ENCODE measurements at regions not wholly inside any gene's neighbourhood (a gene's known extent, or its start where the extent isn't known, plus 50 kb on each side); places are given as distances from the start of the nearest gene placed in this dataset.

- TF ChIP-seq POLR2AphosphoS5 (IDR thresholded peaks at IDR 0.05; ENCODE audit: low read depth, low read length), result no peak
- TF ChIP-seq POLR2A (IDR thresholded peaks at IDR 0.05; ENCODE audit: low read depth, low read length), result no peak
- no peak for TF ChIP-seq TAF1 (IDR thresholded peaks at IDR 0.05; ENCODE audit: low read depth, low read length)
Observed at GRCh38 chr5:89275066-89275855, 392.3 kb upstream of the MEF2C start.
